Thoracic aorta (tissue), 2 donors: ENCODE measurements at regions not wholly inside any gene's neighbourhood (a gene's known extent, or its start where the extent isn't known, plus 50 kb on each side); places are given as distances from the start of the nearest gene placed in this dataset.

ENCODE experiments used
- ATAC-seq: fragments of 150-250 bp; one replicate; pipeline ENCODE4 v1.8.0; 2017; ENCODE audit warnings: low read depth; ENCODE audit not compliant: insufficient number of reproducible peaks, low FRiP score
- DNase-seq: peaks from one replicate; pipeline ENCODE4 v3.0.0-alpha.2; 2020; ENCODE audit warnings: low spot score
- H3K27ac ChIP-seq, 2 donors: fragments of 200-600 bp; sonication (generic); 1 replicate in 1 of 2; 2 replicates in 1 of 2; pipeline ENCODE4 v1.5.1; 2016; ENCODE audit warnings: mild to moderate bottlenecking in 2 of 2, moderate library complexity in 2 of 2
- H3K27me3 ChIP-seq: fragments of 200-600 bp; sonication (generic); replicated peaks from 2 replicates; pipeline ENCODE4 v1.6.0; 2016; ENCODE audit warnings: mild to moderate bottlenecking; ENCODE audit not compliant: insufficient read depth
- H3K36me3 ChIP-seq: fragments of 200-600 bp; sonication (generic); one replicate; pipeline ENCODE4 v1.5.1; 2016
- H3K4me1 ChIP-seq, 2 donors: fragments of 200-600 bp; sonication (generic); 1 replicate in 1 of 2; 2 replicates in 1 of 2; pipeline versions ENCODE4 v1.5.1 to v1.6.0; 2016; ENCODE audit warnings: low read depth in 2 of 2, mild to moderate bottlenecking in 1 of 2; ENCODE audit not compliant: control insufficient read depth in 1 of 2
- H3K4me3 ChIP-seq: fragments of 200-600 bp; sonication (generic); 2 replicates; pipeline ENCODE4 v1.5.1; 2016; ENCODE audit warnings: mild to moderate bottlenecking
- H3K9me3 ChIP-seq: fragments of 200-600 bp; sonication (generic); 2 replicates; pipeline ENCODE4 v1.5.1; 2016
- TF ChIP-seq, protein P1 (sequence below): fragments of 200-600 bp; sonication (generic); IDR thresholded peaks from one replicate; pipeline ENCODE4 v1.5.1; 2019; ENCODE audit warnings: antibody characterized with exemption

DNA sequence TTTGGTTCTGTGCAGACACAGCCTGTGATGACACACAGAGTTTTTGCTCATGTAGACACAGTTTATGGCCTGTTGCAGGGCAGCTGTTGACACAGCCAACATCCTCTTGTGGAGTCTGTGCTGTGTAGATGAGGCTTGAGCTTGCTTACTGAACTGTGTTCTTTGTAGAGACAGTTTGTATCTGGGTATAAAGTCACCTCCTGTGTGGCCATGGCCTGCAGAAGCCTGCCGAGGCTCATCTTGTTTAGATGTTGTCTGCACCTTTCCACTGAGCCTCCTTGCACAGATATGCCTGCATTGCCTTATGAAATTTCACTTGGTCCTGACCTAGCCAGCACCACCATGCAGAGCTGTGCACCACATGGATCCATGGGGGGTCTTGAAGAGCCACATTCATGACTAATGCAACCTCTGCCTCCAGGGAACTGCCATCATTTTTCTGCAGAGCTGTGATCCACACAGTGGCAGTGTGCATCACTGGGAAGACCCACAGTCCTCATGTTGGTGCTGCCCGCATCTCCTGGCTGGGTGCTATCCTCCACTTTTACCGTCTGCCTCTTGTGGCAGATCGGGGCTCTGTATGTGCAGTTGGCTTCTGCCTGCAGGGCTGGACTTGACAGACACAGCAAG lies 198.0 kb upstream of the MAMLD1 start:
- Histone ChIP-seq H3K9me3 (no peaks in the 10 kb centered on the region), H3K4me1 (peaks cover 0 to 21% of the 10 kb centered on the region in 2 donors), H3K27me3 (no peaks in the 10 kb centered on the region), H3K27ac (no peak overlapping the region), H3K4me3 (no peak overlapping the region), H3K36me3 (no peaks in the 10 kb centered on the region)
- TF ChIP-seq, protein P1, sequence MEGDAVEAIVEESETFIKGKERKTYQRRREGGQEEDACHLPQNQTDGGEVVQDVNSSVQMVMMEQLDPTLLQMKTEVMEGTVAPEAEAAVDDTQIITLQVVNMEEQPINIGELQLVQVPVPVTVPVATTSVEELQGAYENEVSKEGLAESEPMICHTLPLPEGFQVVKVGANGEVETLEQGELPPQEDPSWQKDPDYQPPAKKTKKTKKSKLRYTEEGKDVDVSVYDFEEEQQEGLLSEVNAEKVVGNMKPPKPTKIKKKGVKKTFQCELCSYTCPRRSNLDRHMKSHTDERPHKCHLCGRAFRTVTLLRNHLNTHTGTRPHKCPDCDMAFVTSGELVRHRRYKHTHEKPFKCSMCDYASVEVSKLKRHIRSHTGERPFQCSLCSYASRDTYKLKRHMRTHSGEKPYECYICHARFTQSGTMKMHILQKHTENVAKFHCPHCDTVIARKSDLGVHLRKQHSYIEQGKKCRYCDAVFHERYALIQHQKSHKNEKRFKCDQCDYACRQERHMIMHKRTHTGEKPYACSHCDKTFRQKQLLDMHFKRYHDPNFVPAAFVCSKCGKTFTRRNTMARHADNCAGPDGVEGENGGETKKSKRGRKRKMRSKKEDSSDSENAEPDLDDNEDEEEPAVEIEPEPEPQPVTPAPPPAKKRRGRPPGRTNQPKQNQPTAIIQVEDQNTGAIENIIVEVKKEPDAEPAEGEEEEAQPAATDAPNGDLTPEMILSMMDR, result no peak
- ATAC-seq (no peak), DNase-seq (no peak)

DNA sequence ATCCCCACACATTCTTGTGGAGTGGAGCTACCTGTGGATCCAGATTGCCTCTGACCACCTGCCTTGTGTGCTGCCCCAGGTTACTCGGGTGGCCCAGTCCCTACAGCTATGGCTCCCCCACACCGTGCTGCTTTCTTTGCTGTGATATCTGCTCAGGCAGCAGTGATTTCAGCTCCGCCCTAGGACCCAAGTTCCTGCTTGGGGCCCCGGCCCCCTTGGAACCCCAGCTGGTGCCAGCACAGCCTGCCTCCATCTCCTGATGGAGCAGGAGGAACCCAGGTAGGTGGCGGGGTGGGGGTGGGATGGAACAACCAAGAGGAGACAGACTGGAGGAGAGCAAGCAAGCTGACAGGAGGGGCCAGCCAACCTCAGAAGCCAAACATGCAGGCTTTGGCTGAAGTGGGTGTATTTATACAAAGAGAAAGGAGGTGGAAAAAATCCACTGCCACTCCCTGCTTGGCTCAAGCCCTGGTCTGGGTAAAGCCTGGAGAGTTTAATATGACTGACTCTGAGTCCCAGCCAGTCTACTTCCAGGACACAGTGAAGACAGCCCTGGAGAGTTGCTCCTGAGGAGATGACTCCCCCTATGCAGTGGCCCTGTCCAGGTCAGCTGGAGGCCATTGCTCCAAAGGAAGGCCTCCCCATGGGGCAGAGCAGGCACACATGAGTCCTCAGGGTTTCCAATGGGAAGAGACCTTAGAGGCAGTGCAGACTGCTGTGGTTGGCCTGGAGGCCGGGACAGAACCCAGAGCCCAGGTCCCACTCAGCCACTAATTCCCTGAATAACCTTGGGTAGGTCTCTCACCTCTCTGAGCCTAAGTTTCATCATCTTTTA lies 197.1 kb upstream of the MAMLD1 start:
- DNase-seq, result no peak
- Histone ChIP-seq H3K4me3 (no peak overlapping the region), H3K27ac (no peak overlapping the region), H3K36me3 (no peaks in the 10 kb centered on the region), H3K9me3 (no peaks in the 10 kb centered on the region), H3K4me1 (peaks cover 0 to 15% of the 10 kb centered on the region in 2 donors), H3K27me3 (no peaks in the 10 kb centered on the region)
- TF ChIP-seq, protein P1, result no peak
- ATAC-seq, result no peak

DNA sequence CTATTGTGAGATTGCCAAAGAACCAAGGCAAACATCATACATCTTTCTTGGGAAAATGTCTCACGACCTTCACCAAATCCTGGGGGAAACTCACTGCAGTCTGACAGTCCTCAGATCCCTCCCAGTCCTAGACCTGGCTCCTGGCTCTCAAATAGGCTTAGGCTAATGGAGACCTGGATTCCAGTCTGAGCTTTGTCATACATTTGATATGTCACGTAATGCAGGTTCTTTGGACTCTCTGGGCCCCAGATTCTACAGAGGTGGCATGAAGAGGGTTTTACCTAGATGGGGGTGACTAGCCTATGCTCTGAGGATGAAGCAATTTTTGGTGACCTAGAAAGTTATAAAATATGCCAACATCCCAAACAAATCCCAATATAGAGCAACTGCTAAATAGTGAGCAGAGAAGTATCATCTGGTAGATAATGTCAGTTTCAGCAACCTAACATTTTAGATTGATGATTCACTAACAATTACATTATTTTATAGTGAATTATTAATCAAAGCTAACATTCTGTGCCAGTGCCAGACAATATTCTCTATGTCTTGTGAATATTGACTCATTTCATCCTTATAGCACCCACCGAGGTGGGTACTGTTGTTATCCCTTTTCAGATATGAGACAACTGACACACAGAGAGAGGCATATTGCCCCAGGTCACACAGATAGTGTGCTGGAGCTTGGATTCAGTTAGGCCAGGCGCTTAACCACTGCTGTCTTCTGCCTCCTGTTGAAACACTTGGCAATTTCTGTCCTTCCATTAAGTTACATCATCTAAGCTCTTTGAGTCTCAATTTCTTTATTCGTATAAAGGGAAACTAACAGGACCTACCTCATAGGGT lies 195.4 kb upstream of the MAMLD1 start:
- Histone ChIP-seq H3K4me3 (no peak overlapping the region), H3K36me3 (no peaks in the 10 kb centered on the region), H3K9me3 (no peaks in the 10 kb centered on the region), H3K27ac (no peak overlapping the region), H3K4me1 (peaks cover 0 to 6% of the 10 kb centered on the region in 2 donors), H3K27me3 (no peaks in the 10 kb centered on the region)
- no peak for ATAC-seq
- TF ChIP-seq, protein P1, result no peak
- DNase-seq, result no peak

DNA sequence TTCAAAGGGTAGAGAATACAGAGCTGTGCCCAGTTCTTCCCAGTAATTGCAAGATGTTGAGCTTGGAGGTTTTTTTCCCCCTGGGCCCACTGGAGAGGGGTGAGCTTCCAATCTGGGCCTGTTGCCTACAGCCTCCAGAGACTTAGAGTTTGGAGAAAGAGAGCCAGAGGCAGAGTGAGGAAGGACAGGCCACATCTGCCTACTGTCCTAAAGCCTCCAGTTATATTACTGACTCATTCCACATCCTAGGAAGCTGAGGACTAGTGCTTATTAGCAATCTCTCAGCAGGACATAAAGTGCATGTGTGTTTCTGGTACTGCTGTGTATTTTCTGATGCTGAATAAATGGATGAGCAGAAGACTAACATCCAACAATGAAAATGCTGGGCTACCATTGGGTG lies 181.0 kb upstream of the MAMLD1 start:
- Histone ChIP-seq H3K4me1 (no peaks in the 10 kb centered on the region), H3K36me3 (no peaks in the 10 kb centered on the region), H3K27ac (no peak overlapping the region), H3K27me3 (no peaks in the 10 kb centered on the region), H3K4me3 (no peak overlapping the region), H3K9me3 (no peaks in the 10 kb centered on the region)
- ATAC-seq (no peak), DNase-seq (no peak)
- TF ChIP-seq, protein P1, result no peak

DNA sequence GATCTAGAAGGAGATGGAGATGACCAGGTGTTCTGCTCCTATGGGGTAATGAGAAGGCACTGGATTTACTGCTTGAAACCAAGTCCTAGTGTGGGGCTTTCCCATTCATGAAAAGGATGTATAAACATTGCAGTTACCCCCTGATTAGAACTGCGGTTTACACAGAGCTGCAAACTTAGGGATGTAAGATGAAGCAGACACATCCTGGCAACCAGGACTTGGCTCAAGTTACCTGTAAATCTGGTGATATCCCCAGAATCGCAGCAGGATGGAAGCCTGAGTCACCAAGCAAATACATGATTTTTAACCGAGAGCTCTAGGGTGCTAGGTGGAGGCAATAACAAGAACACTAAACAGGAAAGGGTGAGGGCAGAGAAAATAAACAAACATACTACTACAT lies 178.6 kb upstream of the MAMLD1 start:
- Histone ChIP-seq H3K27ac (no peak overlapping the region), H3K36me3 (no peaks in the 10 kb centered on the region), H3K27me3 (no peaks in the 10 kb centered on the region), H3K9me3 (no peaks in the 10 kb centered on the region), H3K4me3 (no peak overlapping the region), H3K4me1 (no peaks in the 10 kb centered on the region)
- ATAC-seq, result no peak
- TF ChIP-seq, protein P1, result no peak
- DNase-seq, result no peak
